ENCODE measurements at regions not wholly inside any gene's neighbourhood (a gene's known extent, or its start where the extent isn't known, plus 50 kb on each side); places are given as distances from the start of the nearest gene placed in this dataset.

GRCh38 chr1:196090226-196090625, 518.0 kb downstream of the KCNT2 start:
- no peak for TF ChIP-seq CTCF (IDR thresholded peaks at IDR 0.05)
- TF ChIP-seq ZFX (IDR thresholded peaks at IDR 0.05; ENCODE audit: borderline replicate concordance), result no peak

Measured in 22Rv1 (cell line).